ENCODE measurements at regions not wholly inside any gene's neighbourhood (a gene's known extent, or its start where the extent isn't known, plus 50 kb on each side); places are given as distances from the start of the nearest gene placed in this dataset.

GRCh38 chr9:73024601-73025034, 71.8 kb upstream of the ALDH1A1 start:
- no peak for DNase-seq (ENCODE audit: low read depth)
- H3K4me3 ChIP-seq (ENCODE audit: low read depth, low read length) = no peak overlapping the region

- peak; percentile 36 for DNase-seq (ENCODE audit: low read depth)
- H3K4me3 ChIP-seq (ENCODE audit: low read depth, low read length) = no peak overlapping the region
Observed at GRCh38 chr9:73023025-73023541, 70.2 kb upstream of the ALDH1A1 start.

- no peak overlapping the region for H3K4me3 ChIP-seq (ENCODE audit: low read depth, low read length)
- DNase-seq (ENCODE audit: low read depth) = no peak
Observed at GRCh38 chr9:73022353-73022752, 69.5 kb upstream of the ALDH1A1 start.

- no peak for DNase-seq (ENCODE audit: low read depth)
- no peak overlapping the region for H3K4me3 ChIP-seq (ENCODE audit: low read depth, low read length)
Observed at GRCh38 chr9:73020877-73021276, 68.0 kb upstream of the ALDH1A1 start.

- DNase-seq (ENCODE audit: low read depth) = no peak
Observed at GRCh38 chr9:73014011-73014410, 61.2 kb upstream of the ALDH1A1 start.

GRCh38 chr9:73011956-73012355, 59.1 kb upstream of the ALDH1A1 start:
- no peak for DNase-seq (ENCODE audit: low read depth)
- no peak overlapping the region for H3K4me3 ChIP-seq (ENCODE audit: low read depth, low read length)

More at GRCh38 chr9:73014011-73014410, 61.2 kb upstream of the ALDH1A1 start:
- H3K4me3 ChIP-seq (ENCODE audit: low read depth, low read length) = no peak overlapping the region

- peak; percentile 24 for DNase-seq (ENCODE audit: low read depth)
- H3K4me3 ChIP-seq (ENCODE audit: low read depth, low read length) = no peak overlapping the region
Observed at GRCh38 chr9:73011181-73011750, 58.4 kb upstream of the ALDH1A1 start.

GRCh38 chr9:73009649-73010288, 56.9 kb upstream of the ALDH1A1 start:
- no peak overlapping the region for H3K4me3 ChIP-seq (ENCODE audit: low read depth, low read length)
- DNase-seq (ENCODE audit: low read depth) = no peak

GRCh38 chr9:73007966-73008672, 55.3 kb upstream of the ALDH1A1 start:
- H3K4me3 ChIP-seq (ENCODE audit: low read depth, low read length) = no peak overlapping the region
- DNase-seq (ENCODE audit: low read depth) = no peak

- DNase-seq (ENCODE audit: low read depth) = no peak
- H3K4me3 ChIP-seq (ENCODE audit: low read depth, low read length) = no peak overlapping the region
Observed at GRCh38 chr9:73006986-73007385, 54.1 kb upstream of the ALDH1A1 start.
